HG02973 (cell line): ENCODE measurements at regions not wholly inside any gene's neighbourhood (a gene's known extent, or its start where the extent isn't known, plus 50 kb on each side); places are given as distances from the start of the nearest gene placed in this dataset.

Experiments used
- ATAC-seq: cut with Tn5 transposase; IDR thresholded peaks from one replicate; pipeline ENCODE4 v1.9.1; 2021; ENCODE audit warnings: moderate library complexity; ENCODE audit not compliant: unreplicated experiment

DNA sequence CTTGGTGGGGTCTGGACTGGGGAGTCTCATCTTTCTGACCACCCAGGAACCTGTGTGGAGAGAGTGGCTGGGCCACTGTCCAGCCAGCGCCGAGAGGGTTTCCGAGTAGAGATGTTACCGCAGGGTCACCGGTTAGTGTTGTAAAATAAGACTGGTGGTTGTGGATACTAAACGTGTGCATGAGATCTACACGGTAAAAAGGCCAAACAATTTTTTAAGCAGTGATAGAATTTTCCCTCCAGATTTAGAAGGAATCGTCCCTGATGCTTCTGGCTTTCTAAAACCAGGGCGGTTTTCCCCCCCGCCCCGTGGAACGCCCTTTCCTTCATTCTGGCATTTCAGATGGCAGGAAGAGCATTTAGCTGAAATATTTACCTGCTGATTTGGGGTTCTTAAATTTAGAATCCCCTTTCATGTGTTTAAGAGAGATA, 72.6 kb upstream of the PPARA start:
- ATAC-seq = no peak

DNA sequence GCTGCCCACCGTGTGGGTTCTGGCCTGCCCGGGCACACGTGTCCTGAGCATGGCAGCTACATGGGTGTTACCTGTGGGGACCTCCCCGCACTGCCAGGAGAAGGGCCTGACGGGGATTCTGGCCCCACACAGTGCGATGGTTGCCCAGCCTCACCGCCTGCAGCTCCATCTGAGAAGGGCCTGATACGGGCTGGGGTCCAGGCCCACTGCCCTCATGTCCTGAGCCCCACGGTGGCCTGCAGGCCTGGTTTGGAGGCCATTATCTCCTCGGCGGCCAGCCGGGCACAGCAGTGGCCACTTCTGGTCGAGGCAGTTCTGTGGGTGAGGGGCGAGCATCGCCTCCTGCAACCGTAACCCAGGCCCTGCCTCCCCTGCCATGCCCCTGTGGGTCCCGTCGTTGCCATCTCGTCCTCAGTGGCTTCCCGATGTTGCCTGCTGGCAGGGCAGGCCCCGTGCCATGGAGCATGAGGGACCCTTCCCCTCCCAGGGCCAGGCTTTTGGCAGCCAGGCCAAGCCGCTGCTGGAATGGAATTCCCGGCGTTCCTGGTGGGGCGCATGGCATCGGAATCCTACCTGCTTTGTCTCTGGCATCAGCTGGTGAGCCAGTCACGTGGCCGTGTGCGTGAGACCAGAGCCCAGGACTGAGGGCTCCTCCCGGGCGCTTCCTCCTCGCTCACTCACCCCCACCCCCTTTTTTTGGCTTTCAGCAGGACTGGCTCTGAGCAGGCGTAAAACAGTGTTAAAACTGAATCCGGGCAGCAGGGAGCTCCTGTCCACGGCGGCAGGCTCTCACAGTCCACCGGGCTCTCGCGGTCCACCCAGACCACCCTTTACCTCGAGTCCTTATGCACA, 71.9 kb upstream of the PPARA start:
- no peak for ATAC-seq

DNA sequence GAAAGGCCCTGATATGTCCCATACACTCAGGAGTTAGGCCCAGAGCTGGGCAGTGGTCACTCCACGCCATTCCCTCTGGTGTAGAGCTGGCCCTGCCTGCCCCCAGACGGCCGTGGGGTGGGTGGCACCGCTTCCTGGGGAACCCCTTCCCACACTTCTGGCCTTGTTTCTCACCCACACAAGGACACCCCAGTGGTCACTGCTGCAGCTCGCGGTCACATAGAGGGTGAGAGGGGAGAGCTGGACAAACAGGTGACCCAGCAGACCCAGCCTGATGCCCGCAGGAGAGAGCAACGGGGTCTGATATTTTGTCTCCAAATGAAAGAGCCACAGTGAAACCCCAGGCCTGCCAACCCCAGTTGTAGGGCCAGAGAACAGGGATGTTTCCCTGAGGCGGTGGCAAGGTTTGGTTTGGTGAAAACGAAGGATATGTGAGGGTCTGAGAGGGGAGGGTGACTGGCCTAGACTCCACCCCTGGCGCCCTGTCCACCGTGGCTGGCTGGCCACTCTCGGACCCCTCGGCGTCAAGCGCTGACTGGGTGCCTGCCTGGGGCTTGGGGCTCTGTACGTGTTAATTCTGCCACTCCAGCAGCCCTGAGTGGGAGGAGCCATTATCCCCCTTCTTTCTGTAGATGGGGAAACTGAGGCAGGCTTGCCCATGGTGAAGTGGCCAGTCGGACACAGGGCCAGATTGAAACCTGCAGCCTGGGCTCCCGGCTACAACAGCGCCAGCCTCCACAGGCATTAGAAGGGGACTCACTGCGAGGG, 71.0 kb upstream of the PPARA start:
- no peak for ATAC-seq

DNA sequence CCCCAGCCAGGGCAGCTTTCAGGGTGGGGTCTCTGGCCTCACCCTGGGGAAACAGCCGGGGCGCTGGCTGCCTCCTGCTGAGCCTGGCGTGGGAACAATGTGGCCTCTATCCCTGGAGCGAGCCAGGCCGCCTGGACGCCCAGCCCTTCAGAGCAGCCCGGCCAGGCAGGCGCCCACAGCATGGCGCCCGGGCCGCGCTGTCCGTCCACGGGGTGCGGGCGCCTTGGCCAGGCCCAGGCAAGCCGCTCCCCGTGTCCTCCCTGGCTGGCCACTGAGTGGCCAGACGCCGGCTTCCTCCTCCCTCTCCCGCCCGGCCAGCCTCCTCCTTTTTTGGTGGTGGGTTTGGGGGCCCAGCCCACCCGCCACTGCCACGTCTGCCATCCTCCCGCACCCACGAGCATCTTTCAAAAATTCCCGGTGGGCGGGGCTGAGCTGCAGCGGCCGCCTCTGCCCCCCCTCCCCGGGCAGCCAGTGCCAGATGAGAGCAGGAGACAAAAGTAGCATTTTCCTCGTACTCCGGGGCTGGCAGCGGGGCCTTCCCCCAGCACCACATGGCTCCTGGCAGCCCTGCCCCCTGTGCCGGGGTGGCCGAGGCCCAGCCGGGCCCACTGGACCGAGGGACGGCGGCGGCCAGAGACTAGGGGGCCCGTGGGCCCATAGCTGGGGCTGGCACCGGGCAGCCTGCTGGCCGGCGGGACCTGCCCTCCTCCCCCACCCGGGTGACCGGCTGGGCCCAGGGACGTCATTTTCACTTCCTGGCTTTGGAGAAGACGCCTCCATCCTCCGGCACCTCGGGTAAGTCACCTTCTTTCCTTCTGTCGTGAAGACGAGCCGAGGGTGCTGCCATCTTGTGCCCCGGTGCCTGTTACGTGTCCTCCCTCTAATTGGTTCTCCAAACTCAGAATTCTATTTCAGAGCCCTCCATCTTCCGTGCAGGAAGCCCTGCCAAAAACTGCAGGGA, 70.2 kb upstream of the PPARA start:
- ATAC-seq = no peak

DNA sequence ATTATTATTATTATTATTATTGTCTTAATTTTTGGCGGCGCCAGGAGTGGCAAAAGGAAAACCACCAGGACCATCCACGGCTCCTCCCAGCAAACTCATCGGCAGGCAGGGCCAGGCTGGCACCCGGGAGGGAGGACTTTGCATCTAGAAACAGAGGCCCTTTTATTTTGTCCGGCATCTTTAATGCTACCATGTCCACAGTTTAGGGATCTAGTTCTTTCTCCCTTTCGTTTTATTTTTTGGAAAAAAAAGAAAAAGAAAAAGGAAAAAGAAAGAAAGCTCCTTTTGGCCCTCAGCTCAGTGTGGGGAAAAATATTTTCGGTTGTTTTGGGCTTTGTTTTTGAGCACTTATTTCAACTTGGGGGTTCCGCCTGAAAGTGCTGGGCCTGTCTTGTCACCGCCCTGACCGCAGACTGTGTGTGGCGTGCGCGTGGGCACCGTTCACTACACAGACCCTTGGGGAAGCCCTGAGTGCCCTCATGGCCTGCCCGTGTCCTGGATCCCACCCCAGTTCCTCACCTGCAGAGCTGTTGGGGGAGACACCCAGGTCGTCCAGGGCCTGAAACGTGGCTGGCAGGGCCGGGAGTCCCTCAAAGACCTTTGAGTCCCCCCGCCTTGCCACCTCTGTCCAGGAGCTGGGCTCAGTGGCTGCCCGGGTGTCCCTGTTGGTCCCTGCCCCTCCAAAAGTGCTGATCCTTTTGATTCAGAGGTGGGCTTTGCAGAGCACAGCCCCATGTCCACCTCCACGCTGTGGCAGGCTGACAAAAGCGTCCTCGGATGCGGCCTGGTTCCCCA, 69.1 kb upstream of the PPARA start:
- no peak for ATAC-seq

DNA sequence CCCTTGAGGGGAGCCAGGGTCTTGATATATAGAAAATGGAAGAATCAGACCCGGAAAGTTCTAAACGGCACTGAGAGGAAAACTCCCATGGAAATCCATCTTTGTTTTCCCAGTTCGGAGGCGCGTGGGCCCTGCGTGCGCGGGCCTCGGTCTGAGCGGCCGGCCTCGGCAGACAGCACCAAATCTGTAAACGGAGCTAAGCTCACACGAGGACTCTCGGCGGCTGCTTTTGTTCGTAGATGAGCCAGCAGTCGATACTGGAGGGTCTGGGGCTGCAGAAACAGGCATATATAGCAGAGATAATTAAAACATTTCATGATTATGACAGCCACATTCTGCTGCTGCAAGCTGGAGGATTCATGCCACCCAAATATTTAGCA, 68.5 kb upstream of the PPARA start:
- ATAC-seq = no peak

DNA sequence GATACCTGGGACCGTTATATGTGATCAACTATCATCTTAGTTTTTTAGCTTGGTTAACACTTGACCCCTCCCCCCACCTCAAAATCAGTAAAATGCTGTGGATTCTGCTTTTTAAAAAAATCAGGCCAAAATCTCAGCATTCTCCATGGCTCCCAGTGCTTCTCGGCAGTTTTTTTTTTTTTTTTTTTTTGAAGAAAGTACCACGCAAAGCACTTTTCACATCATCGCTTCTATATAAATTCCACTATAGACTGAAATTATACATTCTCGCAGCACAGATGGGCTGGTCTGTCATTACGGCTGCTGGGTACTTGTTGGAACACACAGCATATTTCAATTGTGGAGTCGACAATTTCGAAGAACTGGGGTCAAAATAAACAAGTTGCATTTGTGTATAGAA, 67.7 kb upstream of the PPARA start:
- ATAC-seq = no peak

DNA sequence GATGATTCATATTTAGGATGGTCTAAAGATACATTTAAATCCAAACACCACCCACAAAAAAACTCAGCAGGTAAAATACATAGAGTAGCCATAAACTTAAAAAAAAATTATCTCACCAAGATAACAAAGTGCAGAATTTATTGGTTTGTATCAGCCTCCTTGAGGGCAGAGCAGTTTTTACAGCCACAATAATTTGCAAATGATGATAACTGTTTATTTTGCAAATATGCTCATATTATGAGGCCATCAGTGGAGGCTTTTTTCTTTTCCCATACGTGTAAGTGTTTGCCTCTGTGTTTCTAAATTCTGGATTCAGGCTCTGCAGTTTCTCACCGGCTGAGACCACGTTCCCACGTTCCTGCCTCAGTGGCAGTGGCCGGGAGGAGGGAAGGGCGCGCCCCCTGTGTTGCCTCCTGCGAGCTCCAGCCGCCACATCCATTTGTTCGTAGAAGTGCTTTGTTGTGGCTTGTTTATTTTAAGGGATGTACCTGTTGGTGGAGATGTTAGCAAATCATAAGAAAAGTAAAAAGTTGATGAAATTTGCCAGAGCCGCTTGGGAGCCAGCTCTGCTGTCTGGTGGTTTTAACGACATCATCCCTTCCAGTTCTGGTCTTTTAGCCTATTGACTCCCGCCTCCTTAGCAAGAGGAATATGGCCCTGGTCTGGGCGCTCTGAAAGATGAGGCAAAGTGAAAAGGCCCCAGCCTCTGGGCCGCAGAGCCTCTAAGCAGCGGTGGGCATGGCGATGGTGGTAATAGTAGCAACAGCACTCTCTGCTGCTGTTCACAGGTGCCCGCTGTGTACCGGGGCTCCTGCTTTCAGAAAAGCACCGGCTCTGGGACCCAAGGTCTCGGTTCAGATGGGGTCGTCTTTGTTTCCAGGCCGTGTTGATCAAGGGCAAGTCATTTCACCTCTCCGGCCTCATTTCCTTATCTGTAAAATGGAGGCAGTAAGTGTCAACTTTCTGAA, 66.7 kb upstream of the PPARA start:
- ATAC-seq = no peak

DNA sequence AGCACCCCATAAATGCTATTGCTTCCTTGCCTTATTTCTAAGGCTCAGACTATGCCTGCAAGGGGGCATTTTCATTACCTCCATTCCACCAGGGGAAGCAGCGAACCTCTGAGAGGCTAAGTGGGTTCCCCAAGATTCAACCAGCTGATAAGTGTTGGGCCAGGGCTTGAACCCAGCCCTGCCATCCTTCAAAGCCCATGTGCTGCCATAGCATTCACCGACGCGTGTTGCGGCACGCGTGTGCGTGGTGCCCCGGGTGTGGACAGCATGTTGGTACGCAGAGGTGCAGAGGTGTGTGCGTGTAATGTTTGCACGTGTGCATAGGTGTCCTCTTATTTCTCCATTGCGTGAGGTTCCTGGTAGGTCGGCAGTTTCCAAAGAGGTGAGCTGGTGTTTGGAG, 66.0 kb upstream of the PPARA start:
- ATAC-seq = no peak

DNA sequence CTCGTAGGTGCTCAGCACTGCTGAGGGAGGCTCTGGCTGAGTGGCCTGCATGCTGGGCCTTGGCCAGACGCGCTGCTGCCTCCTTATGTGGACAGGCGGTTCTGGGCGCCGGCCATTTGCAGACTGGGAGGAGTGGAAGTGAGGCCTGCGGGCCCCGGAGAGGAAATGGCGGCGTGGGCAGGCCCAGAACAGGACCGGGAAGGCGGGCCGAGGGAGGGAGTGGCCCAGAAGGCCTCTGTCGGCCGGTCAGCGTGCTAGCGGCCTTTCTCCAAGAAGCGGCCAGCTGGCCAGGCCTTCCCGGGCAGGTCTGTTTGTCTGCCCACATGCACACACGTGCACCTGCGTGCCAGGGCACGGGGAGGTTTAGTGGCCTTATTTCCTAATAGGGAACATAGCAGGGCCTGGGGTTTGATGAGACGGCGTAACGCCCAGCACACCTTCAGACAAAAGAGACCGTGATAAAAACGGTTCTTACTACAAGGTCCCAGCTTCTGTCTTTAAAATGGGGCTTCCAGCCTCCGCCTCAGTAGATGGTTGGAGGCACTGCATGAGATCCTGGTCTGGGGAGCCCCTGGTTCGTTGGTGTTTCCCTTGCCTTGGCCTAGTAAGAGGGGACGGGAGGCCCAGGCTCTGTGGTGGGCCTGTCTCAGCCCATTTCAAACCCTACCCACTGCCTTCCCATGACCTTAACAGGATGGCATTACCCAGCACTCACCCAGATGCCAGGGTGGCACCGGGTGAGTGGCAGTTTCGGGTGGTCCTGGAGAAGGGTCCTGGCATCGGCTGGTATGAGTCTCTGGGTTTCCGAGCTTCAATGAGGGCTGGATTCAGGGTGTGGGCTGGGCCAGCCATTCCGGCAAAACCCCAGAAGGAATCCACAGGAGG, 65.1 kb upstream of the PPARA start:
- ATAC-seq = no peak

DNA sequence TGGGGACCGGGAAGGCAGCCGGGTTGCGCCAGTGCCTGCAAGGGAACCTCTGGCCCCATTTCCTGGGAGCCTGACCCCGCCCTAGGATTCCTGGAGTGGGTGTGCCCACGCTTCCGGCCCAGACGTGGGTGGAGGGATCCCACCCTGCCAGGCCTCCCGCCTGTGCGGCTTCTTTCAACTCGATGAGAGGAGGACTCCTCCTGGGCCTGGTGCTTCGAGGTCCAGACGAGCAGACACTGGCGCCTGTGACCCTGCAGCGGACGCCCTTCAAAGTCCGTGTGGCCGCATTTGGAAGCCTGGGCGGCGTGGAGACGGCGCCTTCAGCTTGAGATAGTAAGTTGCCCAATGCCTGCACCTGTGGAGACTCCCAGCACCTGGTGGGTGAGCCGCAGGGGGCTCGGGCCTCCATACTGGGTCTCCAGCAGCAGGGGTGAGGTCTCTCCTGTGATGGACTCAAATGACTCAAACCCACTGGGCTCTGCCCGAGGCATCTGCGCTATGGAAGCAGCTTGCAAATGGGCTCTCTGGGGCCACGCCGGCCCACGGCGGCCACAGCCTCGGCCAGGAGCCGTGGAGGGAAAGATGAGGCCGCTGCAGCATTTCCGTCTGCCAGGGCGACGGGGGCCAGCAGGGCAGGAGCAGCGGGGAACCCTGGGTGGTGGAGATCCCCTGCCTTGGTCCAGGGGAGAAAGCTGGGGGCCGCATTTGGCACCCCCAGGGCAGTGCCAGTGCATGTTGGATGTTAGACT, 64.3 kb upstream of the PPARA start:
- no peak for ATAC-seq

DNA sequence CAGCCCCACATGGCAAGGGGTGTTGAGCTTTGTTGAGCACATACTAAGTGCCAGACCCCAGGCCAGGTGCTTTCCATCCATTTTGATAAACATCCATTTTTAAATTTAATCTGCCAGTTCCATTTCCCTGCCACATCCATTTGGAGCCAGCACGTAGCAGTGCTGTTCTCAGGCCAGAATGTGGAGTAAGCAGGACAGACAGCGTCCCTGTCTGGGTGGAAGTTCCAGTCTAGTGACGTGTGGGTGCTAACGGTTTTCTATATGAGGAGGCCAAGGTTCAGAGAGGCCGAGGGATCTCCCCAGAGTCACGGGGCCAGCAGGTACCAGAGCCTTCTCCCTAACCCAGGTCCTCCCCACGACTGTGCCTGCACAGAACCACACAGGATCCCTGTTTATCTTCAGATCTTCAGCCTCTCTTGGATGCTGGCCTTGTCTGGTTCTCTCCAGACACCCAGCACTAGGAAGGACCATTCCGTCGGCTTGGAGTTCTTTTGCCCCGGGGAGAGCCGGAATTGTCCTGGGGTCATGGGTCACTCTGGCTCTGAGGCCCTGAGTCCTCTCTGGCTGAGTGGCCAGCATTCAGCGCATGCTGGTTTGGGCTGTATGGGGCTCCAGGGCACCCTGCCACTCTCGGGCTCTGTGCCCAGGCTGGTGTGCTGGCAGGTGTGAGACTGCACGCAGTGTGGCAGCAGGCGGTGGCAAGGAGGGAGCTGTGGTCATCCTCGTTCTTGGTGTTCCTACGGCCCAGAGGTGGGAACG, 63.6 kb upstream of the PPARA start:
- ATAC-seq = no peak

DNA sequence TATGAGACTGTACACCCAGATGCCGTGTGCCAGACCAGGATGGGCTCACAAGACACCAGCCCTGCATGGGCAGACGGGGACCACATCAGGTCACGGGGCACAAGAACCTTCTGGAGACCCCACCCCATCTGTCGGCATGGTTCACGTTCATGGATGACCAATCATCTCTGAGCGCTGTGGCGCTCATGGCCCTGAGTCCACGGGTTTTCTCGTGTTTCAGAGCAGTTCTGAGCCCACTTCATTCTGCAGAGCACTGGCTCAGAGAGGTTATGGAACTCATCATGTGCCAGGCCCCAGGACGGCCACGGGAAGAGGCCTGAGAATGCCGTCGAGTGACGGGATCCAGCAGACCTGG, 63.0 kb upstream of the PPARA start:
- ATAC-seq = no peak

DNA sequence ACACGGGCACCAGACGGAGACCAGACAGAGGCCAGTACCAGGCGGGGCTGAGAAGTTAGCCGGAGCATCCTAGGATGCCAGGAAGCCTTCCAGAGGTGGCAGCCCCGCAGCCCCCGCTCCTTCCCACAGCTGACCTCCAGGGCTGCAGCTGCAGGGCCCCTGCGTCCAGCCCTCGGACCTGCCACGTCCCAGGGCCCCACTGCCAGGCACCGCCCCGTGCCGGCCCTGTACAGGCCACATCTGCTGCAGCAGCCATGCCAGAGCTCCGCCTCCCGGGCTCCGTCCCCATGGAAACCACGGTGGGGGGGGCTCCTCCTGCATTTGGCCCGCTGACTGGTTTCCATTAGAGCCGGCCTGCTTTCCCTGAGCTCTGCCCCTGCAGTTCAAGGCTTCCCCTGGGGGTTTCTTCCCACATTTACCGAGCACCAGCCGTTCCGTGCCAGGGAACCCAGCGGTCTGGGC, 62.5 kb upstream of the PPARA start:
- no peak for ATAC-seq

DNA sequence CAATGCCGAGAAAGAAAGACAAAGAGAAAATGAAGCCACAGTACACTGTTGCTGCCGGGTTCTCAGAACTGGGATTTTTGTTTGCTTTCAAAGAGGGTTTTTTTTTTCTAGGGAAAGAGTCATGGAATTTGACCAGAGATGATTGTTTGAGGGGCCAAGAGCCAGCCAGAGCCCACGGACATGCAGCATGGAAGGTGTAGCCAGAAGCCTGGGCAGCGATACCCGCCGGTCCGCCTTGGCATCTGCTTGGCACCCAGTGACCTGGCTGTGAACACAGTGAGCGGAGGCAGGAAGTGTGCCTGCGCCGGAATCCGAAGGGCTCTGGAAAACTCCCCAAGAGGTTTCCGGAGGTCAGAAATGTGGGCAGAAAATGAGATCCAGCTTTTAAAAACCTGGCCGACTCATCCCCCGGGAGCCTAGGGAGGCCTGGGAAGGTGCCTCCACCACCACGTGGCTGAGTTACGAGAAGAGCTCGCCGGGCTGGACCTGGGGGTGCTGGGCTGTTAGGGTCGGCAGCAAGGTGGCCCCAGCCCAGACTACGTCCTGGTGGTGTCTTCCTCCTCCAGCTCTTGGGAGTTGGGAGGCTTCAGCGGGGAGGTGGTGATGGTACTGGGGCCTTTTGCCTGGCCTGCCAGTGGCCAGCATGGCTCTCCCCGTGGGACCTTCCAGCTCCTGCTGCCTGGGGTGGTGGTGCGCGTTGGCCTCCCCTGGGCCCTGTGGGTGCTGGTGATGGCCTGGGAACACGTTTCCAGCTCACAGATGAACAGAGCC, 61.6 kb upstream of the PPARA start:
- no peak for ATAC-seq

DNA sequence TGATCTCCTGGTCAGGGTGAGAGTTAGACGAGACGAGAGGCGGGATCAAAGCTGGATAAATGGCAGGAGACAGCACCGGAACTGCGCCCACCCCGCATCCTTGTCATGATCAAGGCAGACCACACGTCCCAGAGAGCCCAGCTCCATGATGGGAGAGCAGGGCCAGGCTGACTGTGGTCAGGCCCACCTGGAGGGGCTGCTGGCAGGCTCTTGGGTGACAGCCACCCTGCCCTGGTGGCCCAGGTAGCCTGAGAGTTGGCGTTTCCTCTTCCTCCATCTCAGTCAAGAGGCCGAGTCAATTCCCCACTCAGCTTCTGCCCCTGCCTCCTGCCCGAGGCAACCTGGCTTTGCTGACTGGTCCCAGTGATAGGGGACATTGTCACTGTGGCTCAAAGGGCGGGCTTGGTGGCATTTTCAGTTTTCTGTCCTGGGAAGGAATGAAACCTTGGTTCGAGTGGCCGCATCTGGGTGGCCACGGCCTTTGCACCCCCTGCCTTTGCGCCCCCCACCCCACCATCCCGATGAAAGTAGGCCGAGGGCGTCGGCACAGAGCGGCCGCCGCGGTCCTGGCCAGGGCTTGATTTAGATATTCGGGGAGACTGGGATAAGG, 60.8 kb upstream of the PPARA start:
- ATAC-seq = no peak
